Dendritic cell treated with granulocyte-macrophage colony-stimulating factor and Interleukin-4, amounts not matched to agents 40 ng/mL and 50 ng/mL, for 4 days (primary cell): ENCODE measurements at regions not wholly inside any gene's neighbourhood (a gene's known extent, or its start where the extent isn't known, plus 50 kb on each side); places are given as distances from the start of the nearest gene placed in this dataset.
"Not testable (repeated sequence)": the region's sequence is repeated elsewhere in the genome, so short reads cannot be mapped to it uniquely, and the experiment has no call there.

Source experiments
- H3K27ac Mint-ChIP-seq: one replicate; pipeline ENCODE4 v1.8.0; 2022; ENCODE audit warnings: mild to moderate bottlenecking, mixed read lengths
- H3K27me3 Mint-ChIP-seq: one replicate; pipeline ENCODE4 v1.8.0; 2022; ENCODE audit warnings: mild to moderate bottlenecking, mixed read lengths
- H3K36me3 Mint-ChIP-seq: one replicate; pipeline ENCODE4 v1.8.0; 2022; ENCODE audit warnings: low read depth, mixed read lengths
- H3K4me1 Mint-ChIP-seq: one replicate; pipeline ENCODE4 v1.8.0; 2022; ENCODE audit warnings: low read depth, mixed read lengths
- H3K4me3 Mint-ChIP-seq: one replicate; pipeline ENCODE4 v1.8.0; 2022; ENCODE audit warnings: mild to moderate bottlenecking, moderate library complexity, mixed read lengths
- H3K9me3 Mint-ChIP-seq: one replicate; pipeline ENCODE4 v1.8.0; 2022; ENCODE audit warnings: mixed read lengths
- intact Hi-C: fragments of 100-400 bp; cut with micrococcal nuclease; formaldehyde crosslinking; loops from one replicate; pipeline ENCODE4 v1.15.0; 2022

DNA sequence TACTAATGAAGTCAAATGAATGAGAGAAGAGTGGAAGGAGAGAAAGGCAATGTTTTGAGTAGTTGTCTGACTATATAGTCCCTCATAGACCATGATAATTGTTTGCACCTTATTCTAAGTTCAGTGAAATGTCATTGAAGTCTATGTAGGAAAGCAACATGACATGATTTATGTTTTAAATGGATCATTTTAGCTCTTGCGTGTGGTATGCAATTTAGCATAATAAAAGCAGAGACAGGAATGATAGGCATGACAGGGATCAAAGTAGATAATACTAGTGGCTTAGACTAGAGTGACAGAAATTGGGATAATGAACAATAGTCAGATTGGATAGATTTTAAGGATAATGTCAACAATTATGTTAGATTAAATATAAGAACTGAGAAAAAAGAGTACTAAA, 132.5 kb downstream of the PYDC2 start:
- intact Hi-C loops: no loop called here
- no peak overlapping the region for H3K27ac Mint-ChIP-seq
- H3K4me3 Mint-ChIP-seq: no peak overlapping the region
- no peaks in the 10 kb centered on the region for H3K9me3 Mint-ChIP-seq
- H3K27me3 Mint-ChIP-seq: no peaks in the 10 kb centered on the region
- H3K4me1 Mint-ChIP-seq: no peaks in the 10 kb centered on the region
- H3K36me3 Mint-ChIP-seq: no peaks in the 10 kb centered on the region

DNA sequence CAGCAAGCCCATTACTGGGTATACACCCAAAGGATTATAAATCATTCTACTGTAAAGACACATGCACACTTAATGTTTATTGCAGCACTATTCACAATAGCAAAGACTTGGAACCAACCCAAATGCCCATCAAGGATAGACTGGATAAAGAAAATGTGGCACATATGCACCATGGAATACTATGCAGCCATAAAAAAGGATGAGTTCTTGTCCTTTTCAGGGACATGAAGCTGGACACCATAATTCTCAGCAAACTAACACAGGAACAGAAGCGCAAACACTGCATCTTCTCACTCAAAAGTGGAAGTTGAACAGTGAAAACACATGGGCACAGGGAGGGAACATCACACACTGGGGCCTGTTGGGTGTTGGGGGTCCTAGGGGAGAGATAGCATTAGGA, 154.5 kb downstream of the PYDC2 start:
- H3K4me1 Mint-ChIP-seq, H3K27me3 Mint-ChIP-seq, H3K27ac Mint-ChIP-seq, H3K36me3 Mint-ChIP-seq, H3K4me3 Mint-ChIP-seq, intact Hi-C loops: not testable (repeated sequence)
- peaks cover 17% of the 10 kb centered on the region for H3K9me3 Mint-ChIP-seq

DNA sequence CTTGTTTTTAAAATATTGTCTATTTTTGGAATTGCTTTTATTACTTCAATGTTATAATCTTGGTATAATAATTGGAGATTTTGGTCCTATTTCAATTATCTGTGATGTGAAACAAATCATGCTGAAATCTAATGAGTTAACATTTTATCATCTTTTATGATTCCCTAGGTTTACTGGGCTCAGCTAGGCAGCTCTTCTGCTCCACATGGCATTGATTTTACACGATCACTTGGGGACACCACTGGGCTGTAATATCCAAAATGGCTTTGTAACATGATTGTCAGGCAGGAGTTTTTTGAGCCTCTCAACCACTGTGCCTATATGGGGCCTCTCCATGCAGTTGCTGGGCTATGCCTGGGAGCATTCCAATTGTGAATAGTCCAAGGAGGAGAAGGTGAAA, 163.3 kb downstream of the PYDC2 start:
- no peaks in the 10 kb centered on the region for H3K9me3 Mint-ChIP-seq
- H3K27me3 Mint-ChIP-seq: no peaks in the 10 kb centered on the region
- intact Hi-C loops: no loop called here
- no peaks in the 10 kb centered on the region for H3K4me1 Mint-ChIP-seq
- H3K27ac Mint-ChIP-seq: no peak overlapping the region
- H3K4me3 Mint-ChIP-seq: no peak overlapping the region
- no peaks in the 10 kb centered on the region for H3K36me3 Mint-ChIP-seq

DNA sequence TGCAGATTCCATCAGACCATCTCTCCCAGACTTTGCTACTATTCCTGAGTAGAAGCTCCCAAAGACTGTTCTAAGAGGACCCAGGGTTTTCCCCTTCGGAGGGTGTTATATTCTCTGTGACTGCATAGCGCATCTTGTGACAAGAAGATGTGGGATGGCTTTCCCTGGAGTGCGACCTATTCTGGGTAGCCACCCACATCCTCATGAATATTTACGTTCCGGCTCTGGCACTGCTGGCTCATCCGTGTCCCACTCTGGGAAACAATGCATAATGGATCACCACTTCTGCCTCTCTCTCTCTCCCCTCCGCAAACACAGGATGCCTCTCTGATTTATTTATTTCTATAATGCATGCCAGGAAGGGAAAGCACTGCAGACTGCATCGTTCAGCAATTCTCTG, 166.1 kb downstream of the PYDC2 start:
- intact Hi-C loops: no loop called here
- H3K9me3 Mint-ChIP-seq: no peaks in the 10 kb centered on the region
- H3K4me1 Mint-ChIP-seq: no peaks in the 10 kb centered on the region
- no peak overlapping the region for H3K27ac Mint-ChIP-seq
- H3K36me3 Mint-ChIP-seq: no peaks in the 10 kb centered on the region
- no peaks in the 10 kb centered on the region for H3K27me3 Mint-ChIP-seq
- no peak overlapping the region for H3K4me3 Mint-ChIP-seq

DNA sequence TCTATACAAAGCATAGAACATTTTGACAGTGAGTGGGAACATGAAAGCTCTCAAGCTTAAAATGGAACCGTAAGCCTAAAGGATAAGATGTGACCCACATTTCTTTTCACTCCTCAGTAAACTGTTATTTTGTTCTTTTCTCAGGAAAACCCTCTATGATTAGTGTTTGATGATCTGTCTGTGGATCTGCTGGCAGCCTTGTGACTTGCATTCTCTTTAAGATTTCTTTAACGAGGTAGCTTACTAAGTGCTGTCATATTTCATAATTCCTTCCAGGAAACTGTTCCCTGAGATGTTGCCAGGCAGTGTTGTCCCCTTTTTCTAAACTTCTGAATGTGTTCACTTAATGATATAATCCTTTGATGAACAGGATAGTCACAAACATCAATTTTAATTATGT, 167.6 kb downstream of the PYDC2 start:
- no peaks in the 10 kb centered on the region for H3K9me3 Mint-ChIP-seq
- H3K4me1 Mint-ChIP-seq: no peaks in the 10 kb centered on the region
- H3K27me3 Mint-ChIP-seq: no peaks in the 10 kb centered on the region
- no peak overlapping the region for H3K4me3 Mint-ChIP-seq
- intact Hi-C loops: no loop called here
- H3K36me3 Mint-ChIP-seq: no peaks in the 10 kb centered on the region
- no peak overlapping the region for H3K27ac Mint-ChIP-seq

DNA sequence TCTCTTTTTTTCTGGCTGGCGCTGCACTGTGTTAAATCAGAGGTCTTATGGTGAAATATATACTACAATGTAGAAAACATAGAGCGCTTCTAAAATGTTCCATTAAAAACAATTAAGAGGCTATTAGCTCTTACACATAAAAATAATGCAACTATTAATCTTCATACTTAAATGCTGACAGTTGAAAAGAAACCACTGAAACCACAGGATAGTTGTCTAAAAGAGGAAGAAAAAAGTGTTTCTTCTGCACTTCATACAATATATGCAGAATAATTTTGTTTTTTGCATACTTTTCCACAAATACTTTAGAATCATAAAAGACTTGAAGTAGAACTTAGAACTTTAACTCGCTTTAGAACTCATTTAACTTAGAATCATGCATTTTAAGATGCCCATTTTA, 170.5 kb downstream of the PYDC2 start:
- intact Hi-C loops: no loop called here
- no peaks in the 10 kb centered on the region for H3K9me3 Mint-ChIP-seq
- no peaks in the 10 kb centered on the region for H3K27me3 Mint-ChIP-seq
- no peak overlapping the region for H3K4me3 Mint-ChIP-seq
- no peak overlapping the region for H3K27ac Mint-ChIP-seq
- H3K4me1 Mint-ChIP-seq: no peaks in the 10 kb centered on the region
- H3K36me3 Mint-ChIP-seq: no peaks in the 10 kb centered on the region

DNA sequence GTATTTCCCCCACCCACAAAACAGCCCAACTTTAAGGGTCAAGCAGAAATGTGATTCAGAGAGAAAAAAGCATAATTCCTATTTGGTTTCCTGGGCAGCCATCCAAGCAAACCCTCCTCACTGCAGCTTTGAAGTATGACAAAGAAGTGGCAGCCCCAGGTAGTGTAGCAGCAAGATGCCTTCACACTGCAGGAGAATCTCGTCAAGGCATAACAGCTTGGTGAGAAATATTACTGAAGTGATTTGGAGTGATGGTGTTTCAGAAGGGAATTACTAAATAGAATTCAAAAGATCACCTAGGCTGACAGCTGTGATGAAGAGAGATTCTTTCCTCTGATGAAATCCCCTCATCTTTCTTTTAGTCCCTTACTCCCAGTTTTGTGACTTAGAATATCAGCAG, 173.9 kb downstream of the PYDC2 start:
- intact Hi-C loops: no loop called here
- no peak overlapping the region for H3K4me3 Mint-ChIP-seq
- H3K27me3 Mint-ChIP-seq: no peaks in the 10 kb centered on the region
- peaks cover 11% of the 10 kb centered on the region for H3K9me3 Mint-ChIP-seq
- H3K27ac Mint-ChIP-seq: no peak overlapping the region
- H3K36me3 Mint-ChIP-seq: no peaks in the 10 kb centered on the region
- H3K4me1 Mint-ChIP-seq: no peaks in the 10 kb centered on the region

DNA sequence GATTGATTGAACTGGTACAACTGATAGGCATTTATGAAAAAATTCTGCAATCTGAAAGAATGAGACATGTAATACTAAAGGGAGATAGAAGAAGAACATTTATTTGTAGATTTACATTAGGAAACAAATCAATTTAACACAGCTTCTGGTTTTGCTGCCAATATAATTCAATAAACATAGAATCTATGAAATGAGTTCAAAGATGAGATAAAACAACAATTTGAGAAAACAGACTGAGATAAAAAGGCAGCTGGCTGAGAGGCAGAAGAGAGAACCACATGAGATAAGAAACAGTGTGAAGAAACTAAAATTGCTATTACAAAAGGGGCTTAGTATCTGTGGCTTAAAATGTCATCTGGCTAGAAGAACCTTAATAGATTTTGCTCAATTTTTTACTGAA, 176.6 kb downstream of the PYDC2 start:
- intact Hi-C loops: no loop called here
- Mint-ChIP-seq H3K9me3 (peaks cover 20% of the 10 kb centered on the region), H3K27me3 (no peaks in the 10 kb centered on the region), H3K4me3 (no peak overlapping the region), H3K4me1 (no peaks in the 10 kb centered on the region), H3K36me3 (no peaks in the 10 kb centered on the region), H3K27ac (no peak overlapping the region)

DNA sequence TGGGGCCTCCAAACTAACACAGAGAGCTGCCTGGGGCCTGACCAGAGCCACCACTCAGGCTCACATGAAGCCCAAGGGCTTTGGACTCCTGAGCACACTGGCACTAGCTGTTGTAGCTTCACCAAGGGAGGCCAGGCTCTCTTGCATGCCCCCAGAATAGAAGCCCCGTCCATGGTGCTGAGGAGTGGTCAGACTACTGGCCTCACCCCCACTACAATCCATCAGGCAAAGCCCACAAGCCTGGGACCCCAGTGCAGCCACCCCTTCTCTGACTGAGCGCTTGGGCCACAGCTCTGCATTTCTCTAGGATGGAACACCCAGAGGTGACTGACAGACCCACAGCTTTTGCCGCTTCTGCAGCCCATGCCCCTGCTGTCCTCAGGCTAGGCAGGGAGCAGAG, 180.8 kb downstream of the PYDC2 start:
- Mint-ChIP-seq H3K4me1 (no peaks in the 10 kb centered on the region), H3K27ac (no peak overlapping the region), H3K4me3 (no peak overlapping the region), H3K27me3 (no peaks in the 10 kb centered on the region), H3K36me3 (no peaks in the 10 kb centered on the region), H3K9me3 (peaks cover 53% of the 10 kb centered on the region)
- intact Hi-C loops: no loop called here

DNA sequence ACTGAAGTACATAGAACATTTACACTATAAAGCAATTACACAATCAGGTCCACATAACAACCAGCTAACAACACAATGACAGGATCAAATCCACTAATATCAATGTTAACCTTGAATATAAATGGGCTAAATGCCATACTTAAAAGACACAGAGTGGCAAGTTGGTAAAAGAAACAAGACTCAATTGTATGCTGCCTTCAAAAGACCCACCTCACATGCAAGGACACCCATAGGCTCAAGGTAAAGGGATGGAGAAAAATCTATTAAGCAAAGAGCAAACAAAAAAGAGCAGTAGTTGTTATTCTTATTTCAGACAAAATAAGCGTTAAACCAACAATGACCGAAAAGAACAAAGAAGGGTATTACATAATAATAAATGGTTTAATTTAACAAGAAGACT, 183.3 kb downstream of the PYDC2 start:
- H3K4me1 Mint-ChIP-seq: no peaks in the 10 kb centered on the region
- no peaks in the 10 kb centered on the region for H3K27me3 Mint-ChIP-seq
- H3K9me3 Mint-ChIP-seq: peaks cover 60% of the 10 kb centered on the region
- no peak overlapping the region for H3K4me3 Mint-ChIP-seq
- H3K27ac Mint-ChIP-seq: no peak overlapping the region
- intact Hi-C loops: no loop called here
- no peaks in the 10 kb centered on the region for H3K36me3 Mint-ChIP-seq

DNA sequence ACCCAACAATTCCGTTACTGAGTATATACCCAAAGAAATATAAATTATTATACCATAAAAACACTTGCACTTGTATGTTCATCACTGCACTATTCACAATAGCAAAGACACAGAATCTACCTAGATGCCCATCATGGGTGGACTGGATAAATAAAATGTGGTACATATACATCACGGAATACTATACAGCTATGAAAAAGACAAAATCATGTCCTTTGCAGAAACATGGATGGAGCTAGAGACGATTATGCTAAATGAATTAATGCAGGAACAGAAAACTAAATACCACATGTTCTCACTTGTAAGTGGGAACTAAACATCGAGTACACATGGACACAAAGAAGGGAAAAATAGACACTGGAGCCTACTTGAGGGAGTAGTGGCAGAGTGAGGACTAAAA, 185.3 kb downstream of the PYDC2 start:
- intact Hi-C loops: no loop called here
- no peaks in the 10 kb centered on the region for H3K36me3 Mint-ChIP-seq

DNA sequence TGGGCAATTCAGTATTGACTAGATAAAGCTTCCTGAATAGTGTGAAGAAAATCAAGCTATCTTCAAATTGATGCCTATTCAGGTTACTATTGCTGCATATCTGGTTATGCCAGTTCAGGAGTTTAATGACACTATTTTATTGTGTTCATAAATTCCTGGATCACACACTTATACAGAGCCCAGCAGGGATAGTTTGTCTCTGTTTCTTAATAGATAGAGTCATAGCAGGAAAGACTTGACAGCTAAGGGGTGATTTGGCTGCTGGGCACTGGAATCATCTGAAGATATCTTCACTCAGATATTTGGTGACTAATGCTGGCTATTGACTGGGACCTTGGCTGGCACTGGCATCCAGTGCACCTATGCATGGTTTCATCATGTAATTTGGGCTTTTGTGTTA, 187.8 kb downstream of the PYDC2 start:
- Mint-ChIP-seq H3K27ac (no peak overlapping the region), H3K4me3 (no peak overlapping the region), H3K27me3 (no peaks in the 10 kb centered on the region), H3K36me3 (no peaks in the 10 kb centered on the region), H3K4me1 (no peaks in the 10 kb centered on the region), H3K9me3 (peaks cover 70% of the 10 kb centered on the region)
- intact Hi-C loops: no loop called here

More for the DNA sequence above, 185.3 kb downstream of the PYDC2 start:
- Mint-ChIP-seq H3K27me3 (no peaks in the 10 kb centered on the region), H3K9me3 (peaks cover 66% of the 10 kb centered on the region), H3K27ac (no peak overlapping the region), H3K4me3 (no peak overlapping the region), H3K4me1 (no peaks in the 10 kb centered on the region)

DNA sequence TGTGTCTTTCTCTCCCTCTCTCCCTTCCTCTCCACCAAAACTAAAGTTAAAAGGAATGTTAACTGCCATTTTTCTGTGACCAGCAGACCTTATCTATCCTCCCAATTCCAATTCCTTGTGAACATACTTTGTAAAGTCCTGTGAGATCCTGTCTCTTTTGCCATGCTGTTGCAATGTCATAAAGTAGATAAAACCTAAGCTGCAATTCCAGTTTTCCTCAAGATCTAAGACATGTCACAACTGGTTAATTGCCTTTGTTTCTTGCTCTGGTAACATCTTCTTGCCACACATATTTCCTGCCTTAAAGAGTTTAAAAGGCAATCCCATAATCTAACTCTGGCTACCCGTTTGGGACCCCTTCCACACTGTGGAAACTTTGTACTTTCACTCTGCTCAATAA, 188.7 kb downstream of the PYDC2 start:
- H3K27ac Mint-ChIP-seq: no peak overlapping the region
- no peaks in the 10 kb centered on the region for H3K27me3 Mint-ChIP-seq
- no peaks in the 10 kb centered on the region for H3K36me3 Mint-ChIP-seq
- peaks cover 62% of the 10 kb centered on the region for H3K9me3 Mint-ChIP-seq
- H3K4me3 Mint-ChIP-seq: no peak overlapping the region
- intact Hi-C loops: no loop called here
- H3K4me1 Mint-ChIP-seq: no peaks in the 10 kb centered on the region

DNA sequence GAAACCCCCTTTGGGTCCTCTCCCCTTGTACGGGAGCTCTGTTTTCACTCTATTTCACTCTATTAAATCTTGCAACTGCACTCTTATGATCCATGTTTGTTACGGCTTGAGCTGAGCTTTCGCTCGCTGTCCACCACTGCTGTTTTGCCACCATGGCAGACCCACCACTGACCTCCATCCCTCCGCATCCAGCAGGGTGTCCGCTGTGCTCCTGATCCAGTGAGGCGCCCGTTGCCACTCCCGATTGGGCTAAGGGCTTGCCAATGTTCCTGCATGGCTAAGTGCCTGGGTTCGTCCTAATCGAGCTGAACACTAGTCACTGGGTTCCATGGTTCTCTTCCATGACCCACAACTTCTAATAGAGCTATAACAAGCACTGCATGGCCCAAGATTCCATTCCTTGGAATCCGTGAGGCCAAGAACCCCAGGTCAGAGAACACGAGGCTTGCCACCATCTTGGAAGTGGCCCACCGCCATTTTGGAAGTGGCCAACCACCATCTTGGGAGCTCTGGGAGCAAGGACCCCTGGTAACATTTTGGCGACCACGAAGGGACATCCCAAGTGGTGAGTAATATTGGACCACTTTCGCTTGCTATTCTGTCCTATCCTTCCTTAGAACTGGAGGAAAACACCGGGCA, 197.9 kb downstream of the PYDC2 start:
- H3K27ac Mint-ChIP-seq, H3K4me1 Mint-ChIP-seq, intact Hi-C loops, H3K4me3 Mint-ChIP-seq, H3K27me3 Mint-ChIP-seq, H3K36me3 Mint-ChIP-seq: not testable (repeated sequence)
- H3K9me3 Mint-ChIP-seq: peaks cover 19% of the 10 kb centered on the region

DNA sequence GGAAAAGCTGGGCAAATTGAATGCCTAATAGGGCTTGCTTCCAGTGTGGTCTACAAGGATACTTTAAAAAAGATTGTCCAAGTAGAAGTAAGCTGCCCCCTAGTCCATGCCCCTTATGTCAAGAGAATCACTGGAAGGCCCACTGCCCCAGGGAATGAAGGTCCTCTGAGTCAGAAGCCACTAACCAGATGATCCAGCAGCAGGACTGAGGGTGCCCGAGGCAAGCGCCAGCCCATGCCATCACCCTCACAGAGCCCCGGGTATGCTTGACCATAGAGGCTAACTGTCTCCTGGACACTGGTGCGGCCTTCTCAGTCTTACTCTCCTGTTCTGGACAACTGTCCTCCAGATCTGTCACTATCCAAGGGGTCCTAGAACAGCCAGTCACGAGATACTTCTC, 201.2 kb downstream of the PYDC2 start:
- peaks cover 44% of the 10 kb centered on the region for H3K9me3 Mint-ChIP-seq
- H3K36me3 Mint-ChIP-seq, intact Hi-C loops, H3K27ac Mint-ChIP-seq, H3K27me3 Mint-ChIP-seq, H3K4me1 Mint-ChIP-seq, H3K4me3 Mint-ChIP-seq: not testable (repeated sequence)
